SK-N-SH (cell line): ENCODE measurements at regions not wholly inside any gene's neighbourhood (a gene's known extent, or its start where the extent isn't known, plus 50 kb on each side); places are given as distances from the start of the nearest gene placed in this dataset.

Experiments used
- CTCF ChIA-PET: fragments of 300-600, 350-600 bp; formaldehyde crosslinking; extraction: SDS; loops from one replicate; lab custom pipeline; 2021; lab: Yijun Ruan, JAX
- POLR2A ChIA-PET: fragments of 350-600 bp; sonication (Branson Sonifier 250); formaldehyde crosslinking; extraction: SDS; loops from one replicate; lab custom pipeline; 2020; ENCODE audit warnings: antibody characterized with exemption, inconsistent platforms; lab: Yijun Ruan, JAX
- DNase-seq: peaks from one replicate; pipeline ENCODE4 v3.0.0; 2012
- H2AFZ ChIP-seq: fragments of 200-600 bp; sonication (generic); 2 replicates; pipeline ENCODE4 v1.8.1; 2016; ENCODE audit warnings: antibody characterized with exemption, mild to moderate bottlenecking, low read depth
- H3F3A ChIP-seq: fragments of 200-600 bp; sonication (generic); replicated peaks from 2 replicates; pipeline ENCODE3; 2016; ENCODE audit warnings: antibody characterized with exemption, mild to moderate bottlenecking; ENCODE audit not compliant: insufficient read depth
- H3K27ac ChIP-seq, 2 experiments: fragments of 200-500 bp in 1 of 2; fragments of 200-600 bp in 1 of 2; sonication (Bioruptor generic) in 1 of 2; sonication (generic), shearing (Covaris generic) in 1 of 2; 2 replicates each; pipeline versions ENCODE4 v1.5.1 to v1.6.1; 2014 to 2016; ENCODE audit warnings: low read depth in 2 of 2, inconsistent platforms in 1 of 2, low read length in 1 of 2, mild to moderate bottlenecking in 1 of 2, mixed read lengths in 1 of 2
- H3K27me3 ChIP-seq: fragments of 200-600 bp; sonication (generic), shearing (Covaris generic); 2 replicates; pipeline ENCODE4 v1.6.1; 2016; ENCODE audit warnings: mixed run types; ENCODE audit not compliant: insufficient read depth
- H3K36me3 ChIP-seq, 2 experiments: fragments of 200-500 bp in 1 of 2; fragments of 200-600 bp in 1 of 2; sonication (Bioruptor generic) in 1 of 2; sonication (generic) in 1 of 2; replicated peaks in 1 of 2; 2 replicates each; pipeline versions ENCODE3 to v1.5.1; 2014 to 2016; ENCODE audit warnings: low read length in 1 of 2, mild to moderate bottlenecking in 1 of 2; ENCODE audit not compliant: insufficient read depth in 2 of 2, control insufficient read depth in 1 of 2
- H3K4me1 ChIP-seq, 2 experiments: fragments of 200-500 bp in 1 of 2; fragments of 200-600 bp in 1 of 2; sonication (Bioruptor generic) in 1 of 2; sonication (generic), shearing (Covaris generic) in 1 of 2; 2 replicates each; pipeline versions ENCODE4 v1.5.1 to v1.6.1; 2014 to 2016; ENCODE audit warnings: low read depth in 1 of 2, low read length in 1 of 2, mixed run types in 1 of 2; ENCODE audit not compliant: insufficient read depth in 2 of 2, control insufficient read depth in 1 of 2
- H3K4me2 ChIP-seq: fragments of 200-600 bp; sonication (generic), shearing (Covaris generic); 2 replicates; pipeline ENCODE4 v1.6.1; 2017; ENCODE audit warnings: mixed run types
- H3K4me3 ChIP-seq, 2 experiments: fragments of 200-500 bp in 1 of 2; fragments of 200-600 bp in 1 of 2; sonication (Bioruptor generic) in 1 of 2; sonication (generic), shearing (Covaris generic) in 1 of 2; 2 replicates each; pipeline versions ENCODE4 v1.5.1 to v1.8.1; 2014 to 2016; ENCODE audit warnings: low read depth in 2 of 2, inconsistent platforms in 1 of 2, low read length in 1 of 2, mild to moderate bottlenecking in 1 of 2, mixed read lengths in 1 of 2, moderate library complexity in 1 of 2
- H3K79me2 ChIP-seq: fragments of 200-600 bp; sonication (generic); 2 replicates; pipeline ENCODE4 v1.8.1; 2017; ENCODE audit warnings: mild to moderate bottlenecking; ENCODE audit not compliant: insufficient read depth
- H3K9ac ChIP-seq: fragments of 200-600 bp; sonication (generic); 2 replicates; pipeline ENCODE4 v1.6.1; 2017; ENCODE audit warnings: mixed run types
- H3K9me2 ChIP-seq: fragments of 200-600 bp; sonication (generic); 2 replicates; pipeline ENCODE4 v1.6.1; 2017; ENCODE audit warnings: mixed run types
- H3K9me3 ChIP-seq: fragments of 200-600 bp; sonication (generic); 2 replicates; pipeline ENCODE4 v1.6.1; 2017; ENCODE audit warnings: mixed run types, mild to moderate bottlenecking, moderate library complexity
- H4K20me1 ChIP-seq: fragments of 200-600 bp; sonication (generic); 2 replicates; pipeline ENCODE4 v1.6.1; 2017; ENCODE audit warnings: mild to moderate bottlenecking, mixed run types; ENCODE audit not compliant: insufficient read depth
- CHD2 ChIP-seq: fragments of 150-350 bp; IDR thresholded peaks from 2 replicates; pipeline ENCODE4 v1.6.1; 2018; ENCODE audit warnings: low read length; ENCODE audit not compliant: partially characterized antibody
- CTCF ChIP-seq: fragments of 200-600 bp; sonication (generic); IDR thresholded peaks from 2 replicates; pipeline ENCODE4 v1.6.1; 2017; ENCODE audit warnings: antibody characterized with exemption, mild to moderate bottlenecking, moderate library complexity
- ELF1 ChIP-seq: IDR thresholded peaks from 2 replicates; pipeline ENCODE4 v1.4.0; 2012
- EP300 ChIP-seq, 2 experiments: IDR thresholded peaks; 2 replicates each; pipeline versions ENCODE4 v1.4.0 to v1.6.1; 2012; ENCODE audit warnings: borderline replicate concordance in 1 of 2, low read depth in 1 of 2, low read length in 1 of 2
- EZH2phosphoT487 ChIP-seq: fragments of 200-600 bp; sonication (generic); IDR thresholded peaks from 2 replicates; pipeline ENCODE4 v1.6.1; 2017; ENCODE audit warnings: low read depth, mixed run types, mild to moderate bottlenecking, antibody characterized with exemption, moderate library complexity, borderline replicate concordance
- FOSL2 ChIP-seq: IDR thresholded peaks from 2 replicates; pipeline ENCODE4 v1.4.0; 2012; ENCODE audit warnings: low read depth, mild to moderate bottlenecking, moderate library complexity, borderline replicate concordance
- FOXJ3 ChIP-seq: sonication (generic); formaldehyde crosslinking; IDR thresholded peaks from 2 replicates; pipeline ENCODE4 v1.5.1; 2020; ENCODE audit warnings: mild to moderate bottlenecking, missing genetic modification reagents
- FOXM1 ChIP-seq: IDR thresholded peaks from 2 replicates; pipeline ENCODE4 v1.4.0; 2012; ENCODE audit warnings: low read depth, mild to moderate bottlenecking
- GABPA ChIP-seq: IDR thresholded peaks from 2 replicates; pipeline ENCODE4 v1.4.0; 2012; ENCODE audit warnings: low read depth, mild to moderate bottlenecking
- GATA2 ChIP-seq: sonication (generic); formaldehyde crosslinking; IDR thresholded peaks from 2 replicates; pipeline ENCODE4 v1.5.0; 2020; ENCODE audit warnings: mild to moderate bottlenecking, missing genetic modification reagents
- IRF3 ChIP-seq: fragments of 150-350 bp; IDR thresholded peaks from 2 replicates; pipeline ENCODE4 v1.6.1; 2016; ENCODE audit warnings: mild to moderate bottlenecking, low read depth, low read length
- JUND ChIP-seq: IDR thresholded peaks from 2 replicates; pipeline ENCODE4 v1.4.0; 2012
- MAX ChIP-seq: IDR thresholded peaks from 2 replicates; pipeline ENCODE4 v1.4.0; 2012; ENCODE audit warnings: low read depth
- MXI1 ChIP-seq: IDR thresholded peaks from 2 replicates; pipeline ENCODE4 v1.6.1; 2012; ENCODE audit warnings: mild to moderate bottlenecking, low read depth, low read length, improper control_type of control experiment
- NFIC ChIP-seq: IDR thresholded peaks from 2 replicates; pipeline ENCODE4 v1.4.0; 2012; ENCODE audit warnings: borderline replicate concordance
- RCOR1 ChIP-seq: fragments of 150-350 bp; IDR thresholded peaks from 2 replicates; pipeline ENCODE4 v1.6.1; 2017; ENCODE audit warnings: antibody characterized with exemption, low read length
- RXRA ChIP-seq: IDR thresholded peaks from 2 replicates; pipeline ENCODE4 v1.4.0; 2012; ENCODE audit warnings: low read depth, mild to moderate bottlenecking, borderline replicate concordance
- SIN3A ChIP-seq: IDR thresholded peaks from 2 replicates; pipeline ENCODE4 v1.6.1; 2012; ENCODE audit warnings: low read depth, mild to moderate bottlenecking, low read length, moderate library complexity, borderline replicate concordance
- SMC3 ChIP-seq: IDR thresholded peaks from 2 replicates; pipeline ENCODE4 v1.6.1; 2012; ENCODE audit warnings: low read depth, low read length, improper control_type of control experiment
- TAF1 ChIP-seq: IDR thresholded peaks from 2 replicates; pipeline ENCODE4 v1.6.1; 2012; ENCODE audit warnings: low read depth, mild to moderate bottlenecking, low read length, moderate library complexity, borderline replicate concordance
- TCF12 ChIP-seq: IDR thresholded peaks from 2 replicates; pipeline ENCODE4 v1.4.0; 2012
- TEAD4 ChIP-seq: IDR thresholded peaks from 2 replicates; pipeline ENCODE4 v1.4.0; 2012; ENCODE audit warnings: mild to moderate bottlenecking, borderline replicate concordance; ENCODE audit not compliant: insufficient read depth
- USF1 ChIP-seq: IDR thresholded peaks from 2 replicates; pipeline ENCODE4 v1.4.0; 2012; ENCODE audit warnings: low read depth, borderline replicate concordance
- YY1 ChIP-seq: IDR thresholded peaks from 2 replicates; pipeline ENCODE4 v1.4.0; 2012; ENCODE audit warnings: low read depth, mild to moderate bottlenecking
- WGBS: methylation state at CpG from one replicate; pipeline ENCODE4 v1.1.6; 2017; ENCODE audit warnings: low lambda C conversion rate; 5-methylcytosine and 5-hydroxymethylcytosine counted together

GRCh38 chr3:59658866-59659265 is 609.0 kb upstream of the CFAP20DC start:
- Histone ChIP-seq H3K27ac (no peak overlapping the region), H3K9me2 (no peaks in the 10 kb centered on the region), H3K36me3 (no peaks in the 10 kb centered on the region), H3K9me3 (no peaks in the 10 kb centered on the region), H3K4me1 (no peaks in the 10 kb centered on the region; a peak in 1 of 4 replicates), H3K9ac (no peak overlapping the region), H3K4me3 (no peak overlapping the region), H3K79me2 (no peaks in the 10 kb centered on the region), H4K20me1 (no peaks in the 10 kb centered on the region), H3K4me2 (no peak overlapping the region), H3F3A (no peaks in the 10 kb centered on the region), H2AFZ (no peak overlapping the region), H3K27me3 (no peaks in the 10 kb centered on the region)
- ChIA-PET POLR2A (no interaction called here), CTCF (interaction anchor here (1.4 kb wide), 1 partner anchor 18 kb away, joined by 3 read pairs; no protein-coding TSS in a partner anchor)
- TF ChIP-seq MXI1 (no peak), TEAD4 (no peak), IRF3 (no peak), JUND (no peak), TAF1 (no peak), ELF1 (no peak), SMC3 (no peak), EP300 (IDR thresholded peaks at IDR 0.05; ENCODE audit: borderline replicate concordance in 1 of 2, low read depth in 1 of 2, low read length in 1 of 2) (no peak), USF1 (no peak), RXRA (no peak), FOXJ3 (no peak), MAX (no peak), FOSL2 (no peak), SIN3A (no peak), EZH2phosphoT487 (no peak), CHD2 (no peak), TCF12 (no peak)
- WGBS, result 42% methylated on average over 2 of the region's 2 CpGs
- DNase-seq, result no peak

- H3K4me3 ChIP-seq, result no peak overlapping the region
- ChIA-PET POLR2A (no interaction called here), CTCF (interaction anchor here (1.4 kb wide), 1 partner anchor 17 kb away, joined by 3 read pairs; no protein-coding TSS in a partner anchor)
- no peaks in the 10 kb centered on the region for H3K27me3 ChIP-seq
- no peaks in the 10 kb centered on the region for H3K36me3 ChIP-seq
- no peak overlapping the region for H2AFZ ChIP-seq
- H3K79me2 ChIP-seq, result no peaks in the 10 kb centered on the region
- H3K4me2 ChIP-seq, result no peak overlapping the region
- no peak overlapping the region for H3K9ac ChIP-seq
- no peaks in the 10 kb centered on the region for H3K9me3 ChIP-seq
- no peaks in the 10 kb centered on the region for H3K9me2 ChIP-seq
- H4K20me1 ChIP-seq, result no peaks in the 10 kb centered on the region
- 6% methylated on average over 3 of the region's 3 CpGs for WGBS
- H3F3A ChIP-seq, result no peaks in the 10 kb centered on the region
- no peak overlapping the region for H3K27ac ChIP-seq
- no peaks in the 10 kb centered on the region; a peak in 1 of 4 replicates for H3K4me1 ChIP-seq
- no peak for DNase-seq
- no peak for TF ChIP-seq SIN3A
- no peak for TF ChIP-seq GABPA
- TF ChIP-seq FOXM1, result no peak
- TF ChIP-seq GATA2 (CRISPR knock-in tag), result no peak
- TF ChIP-seq USF1, result no peak
- no peak for TF ChIP-seq FOSL2
- TF ChIP-seq JUND, result no peak
- TF ChIP-seq ELF1, result no peak
- TF ChIP-seq IRF3, result no peak
- no peak for TF ChIP-seq YY1
- TF ChIP-seq CHD2, result no peak
- TF ChIP-seq RCOR1, result no peak
- TF ChIP-seq CTCF, result no peak
- no peak for TF ChIP-seq NFIC
Measured at GRCh38 chr3:59658274-59658673, 608.4 kb upstream of the CFAP20DC start.
